Renal cortical epithelial cell (primary cell): ENCODE measurements at regions not wholly inside any gene's neighbourhood (a gene's known extent, or its start where the extent isn't known, plus 50 kb on each side); places are given as distances from the start of the nearest gene placed in this dataset.
"Not testable (repeated sequence)": the region's sequence is repeated elsewhere in the genome, so short reads cannot be mapped to it uniquely, and the experiment has no call there.

Source experiments
- DNase-seq: peaks from one replicate; pipeline ENCODE4 v3.0.0-alpha.2; 2011; ENCODE audit warnings: low read depth

- no peak for DNase-seq
These were observed 500.3 kb upstream of the LMCD1 start for GRCh38 chr3:8001307-8001706.

GRCh38 chr3:8001712-8002111 is 499.9 kb upstream of the LMCD1 start:
- DNase-seq: no peak

GRCh38 chr3:8011902-8012301 is 489.7 kb upstream of the LMCD1 start:
- DNase-seq: no peak

GRCh38 chr3:8020047-8020841 is 481.4 kb upstream of the LMCD1 start:
- no peak for DNase-seq

GRCh38 chr3:8027954-8028353 is 473.7 kb upstream of the LMCD1 start:
- no peak for DNase-seq

- DNase-seq: no peak
These were observed 451.3 kb upstream of the LMCD1 start for GRCh38 chr3:8050283-8050682.

- DNase-seq: no peak
These were observed 449.0 kb upstream of the LMCD1 start for GRCh38 chr3:8052659-8053058.

- DNase-seq: not testable (repeated sequence)
These were observed 433.5 kb upstream of the LMCD1 start for GRCh38 chr3:8068135-8068534.

GRCh38 chr3:8069471-8069870 is 432.2 kb upstream of the LMCD1 start:
- DNase-seq: no peak

- no peak for DNase-seq
These were observed 431.6 kb upstream of the LMCD1 start for GRCh38 chr3:8070011-8070410.

- DNase-seq: not testable (repeated sequence)
These were observed 426.9 kb upstream of the LMCD1 start for GRCh38 chr3:8074740-8075139.

- DNase-seq: no peak
These were observed 424.5 kb upstream of the LMCD1 start for GRCh38 chr3:8077126-8077525.

- no peak for DNase-seq
These were observed 421.2 kb upstream of the LMCD1 start for GRCh38 chr3:8080464-8080863.

GRCh38 chr3:8085498-8085897 is 416.1 kb upstream of the LMCD1 start:
- no peak for DNase-seq

- no peak for DNase-seq
These were observed 413.7 kb upstream of the LMCD1 start for GRCh38 chr3:8087951-8088350.

GRCh38 chr3:8094415-8094814 is 407.2 kb upstream of the LMCD1 start:
- no peak for DNase-seq

- DNase-seq: peak; percentile 6
These were observed 405.9 kb upstream of the LMCD1 start for GRCh38 chr3:8095724-8096123.

- no peak for DNase-seq
These were observed 403.9 kb upstream of the LMCD1 start for GRCh38 chr3:8097690-8098089.

- DNase-seq: no peak
These were observed 397.7 kb upstream of the LMCD1 start for GRCh38 chr3:8103954-8104353.

GRCh38 chr3:8106921-8107320 is 394.7 kb upstream of the LMCD1 start:
- no peak for DNase-seq

- peak; percentile 58 for DNase-seq
These were observed 390.4 kb upstream of the LMCD1 start for GRCh38 chr3:8110966-8111798.

- no peak for DNase-seq
These were observed 389.0 kb upstream of the LMCD1 start for GRCh38 chr3:8112587-8112986.

- no peak for DNase-seq
These were observed 388.0 kb upstream of the LMCD1 start for GRCh38 chr3:8113626-8114025.
